Adrenal gland (tissue), 5 donors: ENCODE measurements at regions not wholly inside any gene's neighbourhood (a gene's known extent, or its start where the extent isn't known, plus 50 kb on each side); places are given as distances from the start of the nearest gene placed in this dataset.

Experiments
- CTCF ChIP-seq, 6 experiments: fragments of 450-650 bp in 4 of 6; fragments of 200-600 bp in 2 of 6; sonication (generic) in 1 of 6; IDR thresholded peaks; 1 replicate in 5 of 6; 2 replicates in 1 of 6; pipeline versions ENCODE4 v1.5.1 to v1.8.0; 2016 to 2021; ENCODE audit warnings: antibody characterized with exemption in 6 of 6, mild to moderate bottlenecking in 2 of 6, moderate library complexity in 1 of 6
- POLR2A ChIP-seq, 2 donors: fragments of 450-650 bp; IDR thresholded peaks; one replicate each; pipeline ENCODE4 v1.6.1; 2017; ENCODE audit warnings: antibody characterized with exemption in 2 of 2, mild to moderate bottlenecking in 2 of 2, moderate library complexity in 1 of 2
- donor health status: DM: no; HTN: no; CAD: no.

- TF ChIP-seq CTCF (IDR thresholded peaks at IDR 0.05) (no peak), POLR2A (IDR thresholded peaks at IDR 0.05) (no peak)
Measured at GRCh38 chr5:86814315-86814714, 196.6 kb downstream of the COX7C start.
